Gastroesophageal sphincter (tissue), 3 donors: ENCODE measurements at regions not wholly inside any gene's neighbourhood (a gene's known extent, or its start where the extent isn't known, plus 50 kb on each side); places are given as distances from the start of the nearest gene placed in this dataset.

Experiments used
- CTCF ChIP-seq, 4 experiments: fragments of 200-600 bp in 2 of 4; fragments of 450-650 bp in 2 of 4; sonication (generic) in 1 of 4; IDR thresholded peaks; one replicate each; pipeline ENCODE4 v1.5.1; 2017 to 2019; ENCODE audit warnings: antibody characterized with exemption in 4 of 4, mild to moderate bottlenecking in 2 of 4, moderate library complexity in 2 of 4
- EP300 ChIP-seq: sonication (generic); formaldehyde crosslinking; IDR thresholded peaks from one replicate; pipeline ENCODE4 v1.6.1; 2017; ENCODE audit warnings: antibody characterized with exemption, mild to moderate bottlenecking
- POLR2A ChIP-seq, 2 donors: fragments of 450-650 bp; IDR thresholded peaks; one replicate each; pipeline ENCODE4 v1.6.1; 2017; ENCODE audit warnings: antibody characterized with exemption in 2 of 2, mild to moderate bottlenecking in 2 of 2, moderate library complexity in 1 of 2
- POLR2AphosphoS5 ChIP-seq: sonication (generic); formaldehyde crosslinking; IDR thresholded peaks from one replicate; pipeline ENCODE4 v1.6.1; 2017; ENCODE audit warnings: antibody characterized with exemption

- TF ChIP-seq CTCF (IDR thresholded peaks at IDR 0.05) (no peak), POLR2A (IDR thresholded peaks at IDR 0.05) (no peak), POLR2AphosphoS5 (peak; percentile 52), EP300 (no peak)
Observed at GRCh38 chr20:17836303-17836861, 132.2 kb downstream of the SNX5 start.
